ENCODE measurements at regions not wholly inside any gene's neighbourhood (a gene's known extent, or its start where the extent isn't known, plus 50 kb on each side); places are given as distances from the start of the nearest gene placed in this dataset.

DNA sequence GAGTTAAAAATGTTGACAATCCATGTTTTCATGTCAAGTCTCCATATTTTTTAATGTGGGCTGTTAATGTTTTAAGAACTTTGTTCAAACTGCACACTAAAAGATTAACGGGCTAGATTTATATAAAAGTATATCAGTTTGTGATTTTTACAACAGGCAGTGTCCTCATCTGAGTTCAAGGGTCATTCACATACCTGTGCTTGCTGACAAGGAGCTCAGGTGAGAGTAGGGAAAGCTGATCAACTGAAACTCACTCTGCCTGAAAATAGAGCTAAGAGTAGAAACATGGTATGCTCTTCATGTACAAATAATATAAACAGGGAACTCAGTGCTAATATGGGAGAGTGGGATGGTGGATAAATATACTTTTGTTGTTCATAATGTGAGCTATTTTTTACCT is 102.3 kb upstream of the DKK2 start:
- no peaks in the 10 kb centered on the region for H3K36me3 ChIP-seq (ENCODE audit: control insufficient read depth in 2 of 2, insufficient read depth in 2 of 2, low read length in 1 of 2)
- intact Hi-C loops (cut with micrococcal nuclease; ENCODE audit: unreplicated experiment): no loop called here
- WGBS (ENCODE audit: insufficient coverage, insufficient replicate concordance, low lambda C conversion rate, missing lambda C conversion rate): 0% methylated on average over 1 of the region's 1 CpG
- SMC1A ChIA-PET (ENCODE audit: uncharacterized antibody, unreplicated experiment): no interaction called here
- H4K20me1 ChIP-seq (ENCODE audit: control insufficient read depth, insufficient read depth): no peaks in the 10 kb centered on the region
- no peaks in the 10 kb centered on the region for H3K9me3 ChIP-seq (replicated peaks; ENCODE audit: control insufficient read depth, insufficient read depth, low read length)
- FAIRE-seq: no peak
- no peak for TF ChIP-seq KDM1A (IDR thresholded peaks at IDR 0.05; ENCODE audit: borderline replicate concordance)
- TF ChIP-seq FOXM1 (IDR thresholded peaks at IDR 0.05; ENCODE audit: low read depth, low read length): no peak
- no peak for TF ChIP-seq BHLHE40 (IDR thresholded peaks at IDR 0.05; ENCODE audit: borderline replicate concordance in 1 of 2, low read depth in 2 of 2, low read length in 1 of 2)
- no peak for TF ChIP-seq NBN (IDR thresholded peaks at IDR 0.05)
- no peak for TF ChIP-seq TCF7 (IDR thresholded peaks at IDR 0.05; ENCODE audit: borderline replicate concordance)
- H3K4me1 ChIP-seq (ENCODE audit: control insufficient read depth, insufficient read depth, low read length): no peaks in the 10 kb centered on the region
- no peak overlapping the region for H3K27ac ChIP-seq (ENCODE audit: control insufficient read depth, insufficient read depth)
- H3K79me2 ChIP-seq (ENCODE audit: control insufficient read depth, insufficient read depth, low read length): no peaks in the 10 kb centered on the region
- no peaks in the 10 kb centered on the region for H3K27me3 ChIP-seq (replicated peaks in 1 of 2; ENCODE audit: control insufficient read depth in 2 of 2, insufficient read depth in 2 of 2, low read length in 1 of 2)
- CTCF ChIA-PET: no interaction called here
- no peak overlapping the region for H3K4me3 ChIP-seq
- no peak overlapping the region for H3K4me2 ChIP-seq (ENCODE audit: control insufficient read depth, insufficient read depth)
- POLR2A ChIA-PET: no interaction called here
- DNase-seq (ENCODE audit: low read depth, low spot score): no peak
- H3K9ac ChIP-seq (ENCODE audit: control insufficient read depth, insufficient read depth, low read length): no peak overlapping the region
- no peak for ATAC-seq
- H2AFZ ChIP-seq (ENCODE audit: control insufficient read depth, low read depth, low read length): no peak overlapping the region
- in situ Hi-C loops (cut with MboI): no loop called here
- RAD21 ChIA-PET (ENCODE audit: unreplicated experiment): no interaction called here
- no TSS peak for BruUV-seq (replicated peaks)

DNA sequence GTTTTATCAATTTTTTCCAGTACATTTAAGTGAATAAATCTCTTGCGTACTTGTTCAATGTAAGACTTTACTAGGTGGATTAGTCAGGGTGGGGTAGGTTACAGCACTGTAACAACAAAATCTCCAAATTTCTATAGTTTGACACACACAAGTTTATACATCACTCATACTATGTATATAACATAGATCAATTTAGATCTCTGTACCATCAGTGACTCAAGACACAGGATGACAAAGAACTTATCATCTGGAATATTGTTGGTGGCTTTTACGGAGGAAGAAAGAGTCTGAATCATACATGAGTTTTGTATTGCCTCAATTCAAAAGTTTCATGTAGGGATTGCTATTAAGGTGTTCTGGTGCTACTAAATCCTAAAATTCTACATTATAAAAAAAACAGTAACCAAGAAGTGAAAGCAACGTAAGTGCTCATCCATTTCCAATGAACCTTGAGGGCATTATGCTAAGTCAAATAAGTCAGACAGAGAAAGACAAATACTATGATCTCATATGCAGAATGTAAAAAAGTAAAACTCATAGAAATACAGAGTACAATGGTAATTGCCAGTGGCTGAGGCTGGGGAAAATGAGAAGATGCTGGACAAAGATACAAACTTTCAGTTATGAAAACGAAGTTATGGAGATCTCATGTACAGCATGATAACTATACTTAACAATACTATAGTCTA is 98.0 kb upstream of the DKK2 start:
- H3K9ac ChIP-seq (ENCODE audit: control insufficient read depth, insufficient read depth, low read length): no peak overlapping the region
- WGBS (ENCODE audit: insufficient coverage, insufficient replicate concordance, low lambda C conversion rate, missing lambda C conversion rate): 28% methylated on average over 4 of the region's 4 CpGs
- RAD21 ChIA-PET (ENCODE audit: unreplicated experiment): no interaction called here
- ATAC-seq (no peak), FAIRE-seq (no peak), DNase-seq (ENCODE audit: low read depth, low spot score) (no peak)
- POLR2A ChIA-PET: no interaction called here
- no peaks in the 10 kb centered on the region for H3K27me3 ChIP-seq (replicated peaks in 1 of 2; ENCODE audit: control insufficient read depth in 2 of 2, insufficient read depth in 2 of 2, low read length in 1 of 2)
- H3K79me2 ChIP-seq (ENCODE audit: control insufficient read depth, insufficient read depth, low read length): no peaks in the 10 kb centered on the region
- intact Hi-C loops (cut with micrococcal nuclease; ENCODE audit: unreplicated experiment): no loop called here
- TF ChIP-seq, protein P1, sequence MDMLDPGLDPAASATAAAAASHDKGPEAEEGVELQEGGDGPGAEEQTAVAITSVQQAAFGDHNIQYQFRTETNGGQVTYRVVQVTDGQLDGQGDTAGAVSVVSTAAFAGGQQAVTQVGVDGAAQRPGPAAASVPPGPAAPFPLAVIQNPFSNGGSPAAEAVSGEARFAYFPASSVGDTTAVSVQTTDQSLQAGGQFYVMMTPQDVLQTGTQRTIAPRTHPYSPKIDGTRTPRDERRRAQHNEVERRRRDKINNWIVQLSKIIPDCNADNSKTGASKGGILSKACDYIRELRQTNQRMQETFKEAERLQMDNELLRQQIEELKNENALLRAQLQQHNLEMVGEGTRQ (IDR thresholded peaks at IDR 0.05; ENCODE audit: borderline replicate concordance, low read depth, low read length): no peak
- TF ChIP-seq, protein P2, sequence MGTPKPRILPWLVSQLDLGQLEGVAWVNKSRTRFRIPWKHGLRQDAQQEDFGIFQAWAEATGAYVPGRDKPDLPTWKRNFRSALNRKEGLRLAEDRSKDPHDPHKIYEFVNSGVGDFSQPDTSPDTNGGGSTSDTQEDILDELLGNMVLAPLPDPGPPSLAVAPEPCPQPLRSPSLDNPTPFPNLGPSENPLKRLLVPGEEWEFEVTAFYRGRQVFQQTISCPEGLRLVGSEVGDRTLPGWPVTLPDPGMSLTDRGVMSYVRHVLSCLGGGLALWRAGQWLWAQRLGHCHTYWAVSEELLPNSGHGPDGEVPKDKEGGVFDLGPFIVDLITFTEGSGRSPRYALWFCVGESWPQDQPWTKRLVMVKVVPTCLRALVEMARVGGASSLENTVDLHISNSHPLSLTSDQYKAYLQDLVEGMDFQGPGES (IDR thresholded peaks at IDR 0.05): no peak
- TF ChIP-seq, protein P3, sequence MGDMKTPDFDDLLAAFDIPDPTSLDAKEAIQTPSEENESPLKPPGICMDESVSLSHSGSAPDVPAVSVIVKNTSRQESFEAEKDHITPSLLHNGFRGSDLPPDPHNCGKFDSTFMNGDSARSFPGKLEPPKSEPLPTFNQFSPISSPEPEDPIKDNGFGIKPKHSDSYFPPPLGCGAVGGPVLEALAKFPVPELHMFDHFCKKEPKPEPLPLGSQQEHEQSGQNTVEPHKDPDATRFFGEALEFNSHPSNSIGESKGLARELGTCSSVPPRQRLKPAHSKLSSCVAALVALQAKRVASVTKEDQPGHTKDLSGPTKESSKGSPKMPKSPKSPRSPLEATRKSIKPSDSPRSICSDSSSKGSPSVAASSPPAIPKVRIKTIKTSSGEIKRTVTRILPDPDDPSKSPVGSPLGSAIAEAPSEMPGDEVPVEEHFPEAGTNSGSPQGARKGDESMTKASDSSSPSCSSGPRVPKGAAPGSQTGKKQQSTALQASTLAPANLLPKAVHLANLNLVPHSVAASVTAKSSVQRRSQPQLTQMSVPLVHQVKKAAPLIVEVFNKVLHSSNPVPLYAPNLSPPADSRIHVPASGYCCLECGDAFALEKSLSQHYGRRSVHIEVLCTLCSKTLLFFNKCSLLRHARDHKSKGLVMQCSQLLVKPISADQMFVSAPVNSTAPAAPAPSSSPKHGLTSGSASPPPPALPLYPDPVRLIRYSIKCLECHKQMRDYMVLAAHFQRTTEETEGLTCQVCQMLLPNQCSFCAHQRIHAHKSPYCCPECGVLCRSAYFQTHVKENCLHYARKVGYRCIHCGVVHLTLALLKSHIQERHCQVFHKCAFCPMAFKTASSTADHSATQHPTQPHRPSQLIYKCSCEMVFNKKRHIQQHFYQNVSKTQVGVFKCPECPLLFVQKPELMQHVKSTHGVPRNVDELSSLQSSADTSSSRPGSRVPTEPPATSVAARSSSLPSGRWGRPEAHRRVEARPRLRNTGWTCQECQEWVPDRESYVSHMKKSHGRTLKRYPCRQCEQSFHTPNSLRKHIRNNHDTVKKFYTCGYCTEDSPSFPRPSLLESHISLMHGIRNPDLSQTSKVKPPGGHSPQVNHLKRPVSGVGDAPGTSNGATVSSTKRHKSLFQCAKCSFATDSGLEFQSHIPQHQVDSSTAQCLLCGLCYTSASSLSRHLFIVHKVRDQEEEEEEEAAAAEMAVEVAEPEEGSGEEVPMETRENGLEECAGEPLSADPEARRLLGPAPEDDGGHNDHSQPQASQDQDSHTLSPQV (IDR thresholded peaks at IDR 0.05): no peak
- TF ChIP-seq, protein P4, sequence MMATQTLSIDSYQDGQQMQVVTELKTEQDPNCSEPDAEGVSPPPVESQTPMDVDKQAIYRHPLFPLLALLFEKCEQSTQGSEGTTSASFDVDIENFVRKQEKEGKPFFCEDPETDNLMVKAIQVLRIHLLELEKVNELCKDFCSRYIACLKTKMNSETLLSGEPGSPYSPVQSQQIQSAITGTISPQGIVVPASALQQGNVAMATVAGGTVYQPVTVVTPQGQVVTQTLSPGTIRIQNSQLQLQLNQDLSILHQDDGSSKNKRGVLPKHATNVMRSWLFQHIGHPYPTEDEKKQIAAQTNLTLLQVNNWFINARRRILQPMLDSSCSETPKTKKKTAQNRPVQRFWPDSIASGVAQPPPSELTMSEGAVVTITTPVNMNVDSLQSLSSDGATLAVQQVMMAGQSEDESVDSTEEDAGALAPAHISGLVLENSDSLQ (IDR thresholded peaks at IDR 0.05): no peak
- no peak for TF ChIP-seq SMC3 (IDR thresholded peaks at IDR 0.05; ENCODE audit: borderline replicate concordance, low read length)
- H4K20me1 ChIP-seq (ENCODE audit: control insufficient read depth, insufficient read depth): no peaks in the 10 kb centered on the region
- H3K4me2 ChIP-seq (ENCODE audit: control insufficient read depth, insufficient read depth): no peak overlapping the region
- in situ Hi-C loops (cut with MboI): no loop called here
- no peaks in the 10 kb centered on the region for H3K9me3 ChIP-seq (replicated peaks; ENCODE audit: control insufficient read depth, insufficient read depth, low read length)
- no peaks in the 10 kb centered on the region for H3K36me3 ChIP-seq (ENCODE audit: control insufficient read depth in 2 of 2, insufficient read depth in 2 of 2, low read length in 1 of 2)
- CTCF ChIA-PET: no interaction called here
- SMC1A ChIA-PET (ENCODE audit: uncharacterized antibody, unreplicated experiment): no interaction called here
- no TSS peak for BruUV-seq (replicated peaks)
- H3K4me1 ChIP-seq (ENCODE audit: control insufficient read depth, insufficient read depth, low read length): no peaks in the 10 kb centered on the region
- H3K4me3 ChIP-seq: no peak overlapping the region
- no peak overlapping the region for H3K27ac ChIP-seq (ENCODE audit: control insufficient read depth, insufficient read depth)
- no peak overlapping the region for H2AFZ ChIP-seq (ENCODE audit: control insufficient read depth, low read depth, low read length)
